GM12873 (cell line): ENCODE measurements at regions not wholly inside any gene's neighbourhood (a gene's known extent, or its start where the extent isn't known, plus 50 kb on each side); places are given as distances from the start of the nearest gene placed in this dataset.

ENCODE experiments used
- CTCF ChIP-seq: IDR thresholded peaks from 2 replicates; pipeline ENCODE4 v1.5.1; 2012; ENCODE audit warnings: low read depth, mild to moderate bottlenecking, moderate library complexity, low read length, control low read depth; ENCODE audit not compliant: insufficient read depth; ENCODE audit errors: missing control alignments

- TF ChIP-seq CTCF = no peak
Measured at GRCh38 chr4:29224911-29225310, 1495.3 kb upstream of the PCDH7 start.

GRCh38 chr4:29240641-29241040 is 1479.5 kb upstream of the PCDH7 start:
- no peak for TF ChIP-seq CTCF

- TF ChIP-seq CTCF = no peak
Measured at GRCh38 chr4:29243054-29243453, 1477.1 kb upstream of the PCDH7 start.

GRCh38 chr4:29243851-29244250 is 1476.3 kb upstream of the PCDH7 start:
- no peak for TF ChIP-seq CTCF

- no peak for TF ChIP-seq CTCF
Measured at GRCh38 chr4:29259556-29259955, 1460.6 kb upstream of the PCDH7 start.

- TF ChIP-seq CTCF = no peak
Measured at GRCh38 chr4:29262986-29263385, 1457.2 kb upstream of the PCDH7 start.

GRCh38 chr4:29276150-29276549 is 1444.0 kb upstream of the PCDH7 start:
- TF ChIP-seq CTCF = no peak
